MM.1S (cell line): ENCODE measurements at regions not wholly inside any gene's neighbourhood (a gene's known extent, or its start where the extent isn't known, plus 50 kb on each side); places are given as distances from the start of the nearest gene placed in this dataset.

Source experiments
- DNase-seq: peaks from one replicate; pipeline ENCODE4 v3.0.0-alpha.2; 2015
- H2AFZ ChIP-seq: fragments of 300-600 bp; sonication (generic); 2 replicates; pipeline ENCODE4 v1.6.0; 2016; ENCODE audit warnings: antibody characterized with exemption, low read length
- H3F3A ChIP-seq: fragments of 300-600 bp; sonication (generic); 2 replicates; pipeline ENCODE4 v1.6.1; 2016; ENCODE audit warnings: mild to moderate bottlenecking, antibody characterized with exemption, low read length, moderate library complexity, mixed read lengths; ENCODE audit not compliant: insufficient read depth
- H3K27ac ChIP-seq: fragments of 300-600 bp; sonication (generic); 2 replicates; pipeline ENCODE4 v1.5.1; 2016; ENCODE audit warnings: mild to moderate bottlenecking, low read length
- H3K27me3 ChIP-seq: fragments of 300-600 bp; sonication (generic); replicated peaks from 2 replicates; pipeline ENCODE4 v1.6.0; 2016; ENCODE audit warnings: low read length; ENCODE audit not compliant: insufficient read depth
- H3K36me3 ChIP-seq: fragments of 300-600 bp; sonication (generic); replicated peaks from 2 replicates; pipeline ENCODE4 v1.6.1; 2016; ENCODE audit warnings: mild to moderate bottlenecking, low read length, mixed read lengths; ENCODE audit not compliant: insufficient read depth
- H3K4me1 ChIP-seq: fragments of 300-600 bp; sonication (generic); 2 replicates; pipeline ENCODE4 v1.6.1; 2016; ENCODE audit warnings: low read length, mixed read lengths
- H3K4me2 ChIP-seq: fragments of 300-600 bp; sonication (generic); 2 replicates; pipeline ENCODE4 v1.6.0; 2016; ENCODE audit warnings: low read depth, low read length
- H3K4me3 ChIP-seq: fragments of 300-600 bp; sonication (generic); 2 replicates; pipeline ENCODE4 v1.5.1; 2016; ENCODE audit warnings: low read length, mixed read lengths
- H3K79me2 ChIP-seq: fragments of 300-600 bp; sonication (generic); 2 replicates; pipeline ENCODE4 v1.6.1; 2016; ENCODE audit warnings: mixed run types, low read length, mixed read lengths
- H3K9ac ChIP-seq: fragments of 300-600 bp; sonication (generic); 2 replicates; pipeline ENCODE4 v1.6.1; 2016; ENCODE audit warnings: low read length, mixed read lengths
- H3K9me2 ChIP-seq: fragments of 300-600 bp; sonication (generic); replicated peaks from 2 replicates; pipeline ENCODE4 v1.6.1; 2016; ENCODE audit warnings: mild to moderate bottlenecking, low read length, mixed read lengths; ENCODE audit not compliant: insufficient read depth
- H3K9me3 ChIP-seq: fragments of 300-600 bp; sonication (generic); replicated peaks from 2 replicates; pipeline ENCODE4 v1.6.1; 2016; ENCODE audit warnings: mild to moderate bottlenecking, low read length, mixed read lengths; ENCODE audit not compliant: insufficient read depth
- H4K20me1 ChIP-seq: fragments of 300-600 bp; sonication (generic); 2 replicates; pipeline ENCODE4 v1.6.1; 2016; ENCODE audit warnings: mild to moderate bottlenecking, low read length, moderate library complexity, mixed read lengths; ENCODE audit not compliant: insufficient read depth
- EZH2 ChIP-seq: fragments of 300-600 bp; sonication (generic); optimal IDR thresholded peaks from 2 replicates; pipeline ENCODE3; 2017; ENCODE audit warnings: low read depth, mild to moderate bottlenecking, antibody characterized with exemption, low read length, mixed read lengths
- EZH2phosphoT487 ChIP-seq: fragments of 300-600 bp; sonication (generic); IDR thresholded peaks from 2 replicates; pipeline ENCODE4 v1.6.1; 2018; ENCODE audit warnings: antibody characterized with exemption, low read length
- TF ChIP-seq, protein P1 (sequence below): fragments of 300-600 bp; sonication (generic); IDR thresholded peaks from 2 replicates; pipeline ENCODE4 v1.5.1; 2016; ENCODE audit warnings: antibody characterized with exemption, low read length, mixed read lengths

DNA sequence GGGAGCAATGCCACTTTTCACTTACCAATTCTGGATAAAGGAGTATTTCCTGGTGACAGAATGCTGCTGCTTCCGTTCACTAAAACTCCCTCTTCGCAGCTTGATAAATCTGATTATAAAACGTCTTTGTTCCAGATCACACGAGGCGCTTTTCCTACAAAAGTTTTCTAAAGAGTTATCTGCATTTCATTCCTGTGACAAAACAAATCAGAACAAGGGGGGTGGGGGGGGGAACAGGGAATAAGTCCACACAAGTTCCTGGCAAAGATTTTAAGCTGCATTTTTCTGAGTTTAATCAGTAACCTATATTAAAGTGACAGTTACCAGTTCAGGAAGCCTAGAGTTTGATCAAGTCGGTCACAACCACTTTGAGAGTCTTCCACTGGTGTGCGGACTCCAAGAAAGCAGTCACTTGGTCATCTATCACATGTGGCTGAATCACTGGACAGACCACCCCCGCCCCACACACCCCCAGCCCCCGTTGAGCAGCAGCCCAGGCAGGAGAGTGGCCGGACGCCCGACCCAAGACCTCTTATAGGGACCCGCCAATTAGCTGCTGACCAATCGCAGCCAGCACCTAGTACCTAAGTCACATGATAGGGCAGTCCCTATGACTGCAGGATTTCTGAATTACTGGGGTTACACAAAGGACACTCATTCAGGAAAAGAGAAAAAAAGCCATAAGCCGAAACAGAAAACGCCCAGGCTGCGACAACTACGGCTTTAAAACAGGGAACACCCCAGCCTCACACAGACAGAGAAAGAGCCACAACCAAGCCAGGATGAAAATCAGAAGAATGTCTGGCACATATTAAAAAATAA lies 569.3 kb upstream of the DIPK2B start:
- Histone ChIP-seq H2AFZ (no peak overlapping the region), H3K9me2 (no peaks in the 10 kb centered on the region), H3K79me2 (peaks cover 14% of the 10 kb centered on the region; the same call in 1 of the 2 replicates), H3K36me3 (0 out of 2 replicates have a peak, but pooled peaks cover 3% of the 10 kb centered on the region), H4K20me1 (no peaks in the 10 kb centered on the region), H3K9ac (no peak overlapping the region), H3K27me3 (no peaks in the 10 kb centered on the region), H3K4me1 (peaks cover 17% of the 10 kb centered on the region), H3K9me3 (no peaks in the 10 kb centered on the region), H3K4me3 (no peak overlapping the region), H3F3A (no peaks in the 10 kb centered on the region), H3K27ac (no peak overlapping the region), H3K4me2 (no peak overlapping the region)
- no peak for DNase-seq
- no peak for TF ChIP-seq EZH2
- no peak for TF ChIP-seq EZH2phosphoT487
- TF ChIP-seq, protein P1, sequence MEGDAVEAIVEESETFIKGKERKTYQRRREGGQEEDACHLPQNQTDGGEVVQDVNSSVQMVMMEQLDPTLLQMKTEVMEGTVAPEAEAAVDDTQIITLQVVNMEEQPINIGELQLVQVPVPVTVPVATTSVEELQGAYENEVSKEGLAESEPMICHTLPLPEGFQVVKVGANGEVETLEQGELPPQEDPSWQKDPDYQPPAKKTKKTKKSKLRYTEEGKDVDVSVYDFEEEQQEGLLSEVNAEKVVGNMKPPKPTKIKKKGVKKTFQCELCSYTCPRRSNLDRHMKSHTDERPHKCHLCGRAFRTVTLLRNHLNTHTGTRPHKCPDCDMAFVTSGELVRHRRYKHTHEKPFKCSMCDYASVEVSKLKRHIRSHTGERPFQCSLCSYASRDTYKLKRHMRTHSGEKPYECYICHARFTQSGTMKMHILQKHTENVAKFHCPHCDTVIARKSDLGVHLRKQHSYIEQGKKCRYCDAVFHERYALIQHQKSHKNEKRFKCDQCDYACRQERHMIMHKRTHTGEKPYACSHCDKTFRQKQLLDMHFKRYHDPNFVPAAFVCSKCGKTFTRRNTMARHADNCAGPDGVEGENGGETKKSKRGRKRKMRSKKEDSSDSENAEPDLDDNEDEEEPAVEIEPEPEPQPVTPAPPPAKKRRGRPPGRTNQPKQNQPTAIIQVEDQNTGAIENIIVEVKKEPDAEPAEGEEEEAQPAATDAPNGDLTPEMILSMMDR: no peak

DNA sequence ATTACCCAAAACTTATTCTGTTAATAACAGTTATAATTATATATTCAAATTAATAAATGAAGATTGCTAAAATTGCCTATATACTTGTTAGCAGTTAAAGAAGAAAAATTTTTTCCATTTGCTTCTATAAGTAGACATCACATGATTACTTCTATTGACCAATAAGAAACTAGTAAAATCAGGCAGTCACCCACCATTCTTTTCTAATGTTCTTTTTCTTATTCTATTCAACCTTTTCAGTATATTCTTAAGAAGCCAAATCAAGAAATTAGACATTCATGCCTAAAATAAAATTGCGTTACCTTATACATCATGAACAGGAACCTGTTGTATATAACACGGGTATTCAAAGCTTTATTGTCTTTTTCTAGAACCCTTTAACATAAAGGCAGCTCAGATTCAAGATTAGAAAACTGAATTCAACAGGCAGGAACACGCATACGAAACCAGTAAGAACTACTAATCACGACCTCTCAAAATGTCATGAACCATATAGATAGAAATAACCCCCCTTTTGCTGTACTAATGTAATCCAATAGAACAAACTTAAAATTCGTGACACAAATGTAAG lies 568.1 kb upstream of the DIPK2B start:
- Histone ChIP-seq H3K36me3 (0 out of 2 replicates have a peak, but pooled peaks cover 3% of the 10 kb centered on the region), H3K27me3 (no peaks in the 10 kb centered on the region), H4K20me1 (no peaks in the 10 kb centered on the region), H3K79me2 (peaks cover 14% of the 10 kb centered on the region; the same call in 1 of the 2 replicates), H3K4me2 (no peak overlapping the region), H3K4me1 (peaks cover 17% of the 10 kb centered on the region), H3F3A (no peaks in the 10 kb centered on the region), H3K9me2 (no peaks in the 10 kb centered on the region), H3K9ac (no peak overlapping the region), H2AFZ (no peak overlapping the region), H3K9me3 (no peaks in the 10 kb centered on the region), H3K4me3 (no peak overlapping the region), H3K27ac (no peak overlapping the region)
- DNase-seq: no peak
- TF ChIP-seq EZH2phosphoT487: no peak
- no peak for TF ChIP-seq EZH2
- TF ChIP-seq, protein P1: no peak

DNA sequence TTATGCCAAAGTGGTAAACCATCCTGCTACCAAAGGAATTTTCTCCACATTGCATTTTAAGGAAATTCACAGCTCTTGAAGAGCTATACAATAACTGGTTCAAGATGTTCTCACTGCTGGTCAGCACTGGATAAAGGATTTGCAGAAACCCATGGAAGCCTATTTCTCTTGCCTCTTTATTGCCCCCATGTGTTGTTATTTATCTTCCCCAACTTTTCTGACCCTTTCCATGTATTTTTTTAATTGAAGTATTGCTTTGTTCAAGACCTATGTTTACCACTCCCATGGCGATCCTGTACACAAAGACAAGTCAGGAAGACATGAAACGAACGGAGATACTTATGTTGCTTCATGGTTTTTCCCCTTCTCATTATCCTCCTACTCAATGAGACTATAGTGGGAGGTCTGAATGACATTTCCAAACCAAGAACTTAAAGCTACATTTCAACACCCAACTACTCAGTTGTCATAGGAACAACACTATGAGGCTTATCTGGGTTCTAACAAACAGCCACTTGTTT lies 566.4 kb upstream of the DIPK2B start:
- H3K4me1 ChIP-seq: peaks cover 20% of the 10 kb centered on the region
- H3K4me3 ChIP-seq: no peak overlapping the region
- H2AFZ ChIP-seq: no peak overlapping the region
- H3K9me2 ChIP-seq: no peaks in the 10 kb centered on the region
- H3K9ac ChIP-seq: no peak overlapping the region
- H3K79me2 ChIP-seq: peaks cover 11% of the 10 kb centered on the region; the same call in 1 of the 2 replicates
- H3K9me3 ChIP-seq: no peaks in the 10 kb centered on the region
- 0 out of 2 replicates have a peak, but pooled peaks cover 3% of the 10 kb centered on the region for H3K36me3 ChIP-seq
- no peaks in the 10 kb centered on the region for H3F3A ChIP-seq
- H3K27ac ChIP-seq: no peak overlapping the region
- no peaks in the 10 kb centered on the region for H4K20me1 ChIP-seq
- no peak for DNase-seq
- no peaks in the 10 kb centered on the region for H3K27me3 ChIP-seq
- no peak for TF ChIP-seq EZH2
- TF ChIP-seq, protein P1: no peak
- no peak for TF ChIP-seq EZH2phosphoT487
- no peak overlapping the region for H3K4me2 ChIP-seq
